PFSK-1 (cell line): ENCODE measurements at regions not wholly inside any gene's neighbourhood (a gene's known extent, or its start where the extent isn't known, plus 50 kb on each side); places are given as distances from the start of the nearest gene placed in this dataset.

Source experiments
- FOXP2 ChIP-seq: optimal IDR thresholded peaks from 2 replicates; pipeline ENCODE3; 2011; ENCODE audit warnings: borderline replicate concordance, control low read depth, inconsistent platforms; ENCODE audit not compliant: insufficient read depth; ENCODE audit errors: extremely low read length, extremely low read depth
- POLR2AphosphoS5 ChIP-seq: IDR thresholded peaks from 2 replicates; pipeline ENCODE4 v1.6.1; 2012; ENCODE audit warnings: low read depth, mild to moderate bottlenecking, control low read depth, low read length, moderate library complexity
- SIN3A ChIP-seq: IDR thresholded peaks from 2 replicates; pipeline ENCODE4 v1.6.1; 2012; ENCODE audit warnings: mild to moderate bottlenecking, low read length, moderate library complexity, borderline replicate concordance; ENCODE audit not compliant: insufficient read depth
- TAF1 ChIP-seq: IDR thresholded peaks from 2 replicates; pipeline ENCODE4 v1.6.1; 2012; ENCODE audit warnings: low read length, control low read depth, borderline replicate concordance; ENCODE audit not compliant: insufficient read depth
- TF ChIP-seq, protein P1 (sequence below), 2 experiments: IDR thresholded peaks; 2 replicates each; pipeline versions ENCODE4 v1.6.1 to v1.8.0; 2011 to 2012; ENCODE audit warnings: low read depth in 2 of 2, low read length in 2 of 2, control low read depth in 1 of 2, inconsistent platforms in 1 of 2, mild to moderate bottlenecking in 1 of 2, moderate library complexity in 1 of 2; ENCODE audit not compliant: insufficient read depth in 1 of 2

- TF ChIP-seq, protein P1, sequence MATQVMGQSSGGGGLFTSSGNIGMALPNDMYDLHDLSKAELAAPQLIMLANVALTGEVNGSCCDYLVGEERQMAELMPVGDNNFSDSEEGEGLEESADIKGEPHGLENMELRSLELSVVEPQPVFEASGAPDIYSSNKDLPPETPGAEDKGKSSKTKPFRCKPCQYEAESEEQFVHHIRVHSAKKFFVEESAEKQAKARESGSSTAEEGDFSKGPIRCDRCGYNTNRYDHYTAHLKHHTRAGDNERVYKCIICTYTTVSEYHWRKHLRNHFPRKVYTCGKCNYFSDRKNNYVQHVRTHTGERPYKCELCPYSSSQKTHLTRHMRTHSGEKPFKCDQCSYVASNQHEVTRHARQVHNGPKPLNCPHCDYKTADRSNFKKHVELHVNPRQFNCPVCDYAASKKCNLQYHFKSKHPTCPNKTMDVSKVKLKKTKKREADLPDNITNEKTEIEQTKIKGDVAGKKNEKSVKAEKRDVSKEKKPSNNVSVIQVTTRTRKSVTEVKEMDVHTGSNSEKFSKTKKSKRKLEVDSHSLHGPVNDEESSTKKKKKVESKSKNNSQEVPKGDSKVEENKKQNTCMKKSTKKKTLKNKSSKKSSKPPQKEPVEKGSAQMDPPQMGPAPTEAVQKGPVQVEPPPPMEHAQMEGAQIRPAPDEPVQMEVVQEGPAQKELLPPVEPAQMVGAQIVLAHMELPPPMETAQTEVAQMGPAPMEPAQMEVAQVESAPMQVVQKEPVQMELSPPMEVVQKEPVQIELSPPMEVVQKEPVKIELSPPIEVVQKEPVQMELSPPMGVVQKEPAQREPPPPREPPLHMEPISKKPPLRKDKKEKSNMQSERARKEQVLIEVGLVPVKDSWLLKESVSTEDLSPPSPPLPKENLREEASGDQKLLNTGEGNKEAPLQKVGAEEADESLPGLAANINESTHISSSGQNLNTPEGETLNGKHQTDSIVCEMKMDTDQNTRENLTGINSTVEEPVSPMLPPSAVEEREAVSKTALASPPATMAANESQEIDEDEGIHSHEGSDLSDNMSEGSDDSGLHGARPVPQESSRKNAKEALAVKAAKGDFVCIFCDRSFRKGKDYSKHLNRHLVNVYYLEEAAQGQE (IDR thresholded peaks at IDR 0.05; ENCODE audit: insufficient read depth in 1 of 2, low read depth in 2 of 2, low read length in 2 of 2): no peak
- TF ChIP-seq FOXP2: no peak
- no peak for TF ChIP-seq TAF1
- no peak for TF ChIP-seq POLR2AphosphoS5
- TF ChIP-seq SIN3A: no peak
These were observed 257.5 kb downstream of the HAPSTR1 start for GRCh38 chr16:9348912-9349311.

- TF ChIP-seq SIN3A (no peak), TAF1 (no peak), POLR2AphosphoS5 (no peak), FOXP2 (no peak)
- TF ChIP-seq, protein P1 (IDR thresholded peaks at IDR 0.05; ENCODE audit: insufficient read depth in 1 of 2, low read depth in 2 of 2, low read length in 2 of 2): no peak
These were observed 260.0 kb downstream of the HAPSTR1 start for GRCh38 chr16:9351440-9351839.

DNA sequence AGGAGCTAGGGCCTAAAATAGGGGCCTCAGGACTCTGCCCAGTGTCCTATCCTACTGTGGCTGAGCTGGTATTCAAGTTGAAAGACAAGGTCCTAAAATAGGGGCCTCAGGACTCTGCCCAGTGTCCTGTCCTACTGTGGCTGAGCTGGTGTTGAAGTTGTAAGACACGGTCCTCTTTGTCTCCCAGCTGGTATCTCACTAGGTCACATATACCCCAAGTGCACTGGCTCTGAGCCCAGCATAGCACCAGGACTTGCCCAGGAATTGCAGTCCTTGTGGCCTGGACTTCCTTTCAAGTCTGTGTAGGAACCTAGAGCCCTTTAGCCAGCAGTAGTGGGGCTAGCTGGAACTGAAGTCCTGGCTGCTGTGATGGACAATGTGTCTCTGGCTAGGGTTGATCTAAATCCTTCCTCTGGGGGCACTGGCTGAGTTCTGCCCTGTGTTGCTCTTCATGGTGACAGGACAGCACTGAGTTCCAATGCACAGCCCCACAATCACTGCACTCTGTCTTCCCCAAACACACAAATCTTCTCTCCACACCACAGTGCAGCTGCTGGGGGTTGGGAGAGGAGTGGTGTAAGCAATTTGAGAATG lies 260.5 kb downstream of the HAPSTR1 start:
- no peak for TF ChIP-seq SIN3A
- no peak for TF ChIP-seq POLR2AphosphoS5
- no peak for TF ChIP-seq TAF1
- no peak for TF ChIP-seq FOXP2
- TF ChIP-seq, protein P1 (IDR thresholded peaks at IDR 0.05; ENCODE audit: insufficient read depth in 1 of 2, low read depth in 2 of 2, low read length in 2 of 2): no peak

DNA sequence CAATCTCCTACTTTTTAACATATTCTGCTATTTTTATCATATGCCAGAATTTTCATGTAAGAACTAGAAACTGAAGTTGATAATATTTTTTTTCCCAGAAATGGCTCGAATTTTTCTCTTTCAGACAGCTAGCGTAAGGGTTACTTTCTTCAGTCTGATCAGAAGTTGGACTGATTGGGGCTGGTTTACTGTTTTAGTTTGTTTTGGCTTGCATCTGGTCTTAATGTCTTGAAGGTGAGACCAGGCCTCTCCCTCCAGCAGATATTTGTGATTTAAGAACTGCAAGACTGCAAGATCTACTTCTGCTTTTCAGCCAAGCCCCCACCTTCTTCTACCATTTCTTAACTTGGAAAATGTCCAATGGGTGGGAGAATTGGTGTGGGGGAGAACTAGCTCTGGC lies 266.4 kb downstream of the HAPSTR1 start:
- TF ChIP-seq FOXP2 (no peak), SIN3A (no peak)

- TF ChIP-seq TAF1 (no peak), SIN3A (no peak), POLR2AphosphoS5 (no peak)
- TF ChIP-seq, protein P1 (IDR thresholded peaks at IDR 0.05; ENCODE audit: insufficient read depth in 1 of 2, low read depth in 2 of 2, low read length in 2 of 2): no peak
These were observed 268.6 kb downstream of the HAPSTR1 start for GRCh38 chr16:9360075-9360474.
